ENCODE measurements at regions not wholly inside any gene's neighbourhood (a gene's known extent, or its start where the extent isn't known, plus 50 kb on each side); places are given as distances from the start of the nearest gene placed in this dataset.
"Not testable (repeated sequence)": the region's sequence is repeated elsewhere in the genome, so short reads cannot be mapped to it uniquely, and the experiment has no call there.

GRCh38 chrX:25442499-25442898 is 426.7 kb upstream of the ARX start:
- TF ChIP-seq CTCF (IDR thresholded peaks at IDR 0.05) (no peak), POLR2A (IDR thresholded peaks at IDR 0.05) (no peak)
- no peak for DNase-seq
- no peaks in the 10 kb centered on the region for H3K4me1 ChIP-seq (replicated peaks in 1 of 2)
- no peaks in the 10 kb centered on the region for H3K36me3 ChIP-seq (replicated peaks in 1 of 2)
- intact Hi-C loops (cut with DNase I), result no loop called here
- peaks cover 8% of the 10 kb centered on the region for H3K27me3 ChIP-seq
- 22 to 37% (median 30%) methylated on average over 5 of the region's 5 CpGs for WGBS, 4 donors
- no peak overlapping the region for H3K27ac ChIP-seq
- no peak overlapping the region for H3K4me3 ChIP-seq
- no peaks in the 10 kb centered on the region for H3K9me3 ChIP-seq (replicated peaks in 1 of 3)

- H3K4me3 ChIP-seq, result no peak overlapping the region
- TF ChIP-seq POLR2A (IDR thresholded peaks at IDR 0.05) (no peak), CTCF (IDR thresholded peaks at IDR 0.05) (no peak)
- no peak overlapping the region for H3K27ac ChIP-seq
- WGBS, 4 donors, result 26 to 71% (median 56%) methylated on average over 2 of the region's 2 CpGs
- no peak for DNase-seq
- H3K27me3 ChIP-seq, result no peaks in the 10 kb centered on the region
- H3K4me1 ChIP-seq (replicated peaks in 1 of 2), result no peaks in the 10 kb centered on the region
- intact Hi-C loops (cut with DNase I), result no loop called here
- no peaks in the 10 kb centered on the region for H3K9me3 ChIP-seq (replicated peaks in 1 of 3)
- no peaks in the 10 kb centered on the region for H3K36me3 ChIP-seq (replicated peaks in 1 of 2)
These were observed 417.5 kb upstream of the ARX start for GRCh38 chrX:25433307-25433706.

GRCh38 chrX:25432396-25432795 is 416.6 kb upstream of the ARX start:
- Histone ChIP-seq H3K27ac (no peak overlapping the region), H3K36me3 (replicated peaks in 1 of 2) (no peaks in the 10 kb centered on the region), H3K9me3 (replicated peaks in 1 of 3) (no peaks in the 10 kb centered on the region), H3K4me3 (no peak overlapping the region), H3K27me3 (no peaks in the 10 kb centered on the region), H3K4me1 (replicated peaks in 1 of 2) (no peaks in the 10 kb centered on the region)
- intact Hi-C loops (cut with DNase I), result no loop called here
- WGBS, 4 donors, result 35 to 68% (median 66%) methylated on average over 2 of the region's 2 CpGs
- TF ChIP-seq CTCF (IDR thresholded peaks at IDR 0.05) (no peak), POLR2A (IDR thresholded peaks at IDR 0.05) (no peak)
- no peak for DNase-seq

GRCh38 chrX:25427873-25428555 is 412.2 kb upstream of the ARX start:
- H3K36me3 ChIP-seq (replicated peaks in 1 of 2), result no peaks in the 10 kb centered on the region
- no peak for DNase-seq
- TF ChIP-seq POLR2A (IDR thresholded peaks at IDR 0.05), result no peak
- TF ChIP-seq CTCF (IDR thresholded peaks at IDR 0.05), result no peak
- no peak overlapping the region for H3K27ac ChIP-seq
- 42 to 73% (median 57%) methylated on average over 5 to 10 of the region's 10 CpGs for WGBS, 4 donors
- no peaks in the 10 kb centered on the region for H3K27me3 ChIP-seq
- intact Hi-C loops (cut with DNase I), result no loop called here
- H3K4me3 ChIP-seq, result no peak overlapping the region
- no peaks in the 10 kb centered on the region for H3K4me1 ChIP-seq (replicated peaks in 1 of 2)
- H3K9me3 ChIP-seq (replicated peaks in 1 of 3), result no peaks in the 10 kb centered on the region

- intact Hi-C loops (cut with DNase I); DNase-seq; H3K36me3 ChIP-seq (replicated peaks in 1 of 2); H3K27me3 ChIP-seq; H3K4me3 ChIP-seq; H3K27ac ChIP-seq; H3K4me1 ChIP-seq (replicated peaks in 1 of 2); H3K9me3 ChIP-seq (replicated peaks in 1 of 3): not testable (repeated sequence)
- WGBS, 4 donors, result 89 to 93% (median 91%) methylated on average over 4 to 11 of the region's 11 CpGs
These were observed 388.4 kb upstream of the ARX start for GRCh38 chrX:25404163-25404562.
